Body of pancreas (tissue), 4 donors: ENCODE measurements at regions not wholly inside any gene's neighbourhood (a gene's known extent, or its start where the extent isn't known, plus 50 kb on each side); places are given as distances from the start of the nearest gene placed in this dataset. TPM values are rescaled to one million over a fixed set of nuclear protein-coding genes. Genes with fewer than 3 reads are reported as not detected.

Source experiments
- ATAC-seq: fragments of 150-250 bp; one replicate; pipeline ENCODE4 v1.9.1; 2016
- DNase-seq, 4 donors: peaks; one replicate each; pipeline ENCODE4 v3.0.0-alpha.2; 2019
- H3K27ac ChIP-seq, 4 donors: fragments of 200-600 bp; sonication (generic); 1 replicate in 3 of 4; 2 replicates in 1 of 4; pipeline versions ENCODE4 v1.5.1 to v1.6.1; 2016 to 2019; ENCODE audit warnings: mild to moderate bottlenecking in 1 of 4, mixed read lengths in 1 of 4, moderate library complexity in 1 of 4
- H3K27me3 ChIP-seq, 2 donors: fragments of 200-600 bp; sonication (generic); one replicate each; pipeline ENCODE4 v1.6.0; 2016; ENCODE audit warnings: mild to moderate bottlenecking in 1 of 2
- H3K36me3 ChIP-seq, 2 donors: fragments of 200-600 bp; sonication (generic); replicated peaks in 1 of 2; 2 replicates each; pipeline ENCODE4 v1.5.1; 2016; ENCODE audit warnings: low read depth in 2 of 2; ENCODE audit not compliant: insufficient read depth in 1 of 2
- H3K4me1 ChIP-seq: fragments of 200-600 bp; sonication (generic); one replicate; pipeline ENCODE4 v1.6.0; 2016
- H3K4me3 ChIP-seq, 2 donors: fragments of 200-600 bp; sonication (generic); 1 replicate in 1 of 2; 2 replicates in 1 of 2; pipeline ENCODE4 v1.5.1; 2016 to 2019
- H3K9me3 ChIP-seq, 3 donors: fragments of 200-600 bp; sonication (generic); 1 replicate in 2 of 3; 2 replicates in 1 of 3; pipeline ENCODE4 v1.5.1; 2016
- CTCF ChIP-seq, 7 experiments: fragments of 450-650 bp in 4 of 7; fragments of 200-600 bp in 3 of 7; sonication (generic) in 3 of 7; IDR thresholded peaks; one replicate each; pipeline ENCODE4 v1.5.1; 2016 to 2019; ENCODE audit warnings: antibody characterized with exemption in 7 of 7
- POLR2A ChIP-seq, 3 donors: fragments of 450-650 bp; IDR thresholded peaks; one replicate each; pipeline ENCODE4 v1.6.1; 2016; ENCODE audit warnings: antibody characterized with exemption in 3 of 3, mild to moderate bottlenecking in 2 of 3
- WGBS, 2 donors: methylation state at CpG; one replicate each; pipeline ENCODE4 v1.1.5; 2017; 5-methylcytosine and 5-hydroxymethylcytosine counted together
- intact Hi-C: fragments of 100-400 bp; cut with DNase I; formaldehyde crosslinking; loops from one replicate; pipeline ENCODE4 v1.15.1; 2023
- small RNA-seq: library from RNA; depleted of rRNA; stranded (forward); fragments of <200 nt; gene quantifications from one replicate; pipeline ENCODE3, GENCODE V24; 2016

DNA sequence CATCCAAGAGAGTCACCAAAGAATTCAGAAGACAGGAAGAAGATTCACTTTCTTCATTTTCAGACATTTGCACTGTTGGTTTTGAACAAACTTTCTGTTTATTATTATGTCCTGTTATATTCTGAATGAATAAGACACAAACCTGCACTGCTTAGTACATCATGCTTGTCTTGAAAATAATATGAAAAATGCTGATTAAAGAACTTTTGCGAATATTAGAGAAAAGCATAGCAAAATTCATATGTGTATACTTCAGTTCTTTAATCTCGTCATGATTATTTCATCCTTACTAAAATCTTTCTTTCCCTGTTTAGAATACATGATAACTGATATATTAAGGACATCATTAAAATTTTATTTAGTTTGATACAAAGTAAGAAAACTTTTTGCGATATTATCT is 504.1 kb downstream of the POM121L12 start:
- Histone ChIP-seq H3K36me3 (no peaks in the 10 kb centered on the region), H3K4me1 (no peaks in the 10 kb centered on the region), H3K27ac (no peak overlapping the region), H3K27me3 (no peaks in the 10 kb centered on the region), H3K9me3 (no peaks in the 10 kb centered on the region), H3K4me3 (no peak overlapping the region)
- WGBS, 2 donors: 68 to 76% methylated on average over 3 of the region's 3 CpGs
- TF ChIP-seq POLR2A (IDR thresholded peaks at IDR 0.05) (no peak), CTCF (IDR thresholded peaks at IDR 0.05) (no peak)
- intact Hi-C loops: no loop called here
- DNase-seq: no peak
- ATAC-seq: no peak

GRCh38 chr7:53541475-53541874 is 506.0 kb downstream of the POM121L12 start:
- no peak for ATAC-seq
- intact Hi-C loops: no loop called here
- Histone ChIP-seq H3K36me3 (no peaks in the 10 kb centered on the region), H3K4me3 (no peak overlapping the region), H3K9me3 (no peaks in the 10 kb centered on the region), H3K27ac (no peak overlapping the region), H3K27me3 (no peaks in the 10 kb centered on the region), H3K4me1 (no peaks in the 10 kb centered on the region)
- no peak for TF ChIP-seq POLR2A (IDR thresholded peaks at IDR 0.05)
- no peak for TF ChIP-seq CTCF (IDR thresholded peaks at IDR 0.05)
- 10 to 22% methylated on average over 2 of the region's 2 CpGs for WGBS, 2 donors
- no peak for DNase-seq

- no peaks in the 10 kb centered on the region for H3K27me3 ChIP-seq
- ATAC-seq (no peak), DNase-seq (no peak)
- H3K27ac ChIP-seq: no peak overlapping the region
- TF ChIP-seq POLR2A (IDR thresholded peaks at IDR 0.05) (no peak), CTCF (IDR thresholded peaks at IDR 0.05) (no peak)
- H3K36me3 ChIP-seq: no peaks in the 10 kb centered on the region
- 44 to 55% methylated on average over 5 of the region's 5 CpGs for WGBS, 2 donors
- H3K9me3 ChIP-seq: no peaks in the 10 kb centered on the region
- intact Hi-C loops: no loop called here
- H3K4me1 ChIP-seq: no peaks in the 10 kb centered on the region
- no peak overlapping the region for H3K4me3 ChIP-seq
Measured at GRCh38 chr7:53542157-53542556, 506.7 kb downstream of the POM121L12 start.

Small RNA genes lying in the stretch of these regions (small RNA-seq; reads per million reads assigned to genes)
- not detected for gene RN7SKP218
- gene RNU1-14P: not detected
